Ishikawa (cell line): ENCODE measurements at regions not wholly inside any gene's neighbourhood (a gene's known extent, or its start where the extent isn't known, plus 50 kb on each side); places are given as distances from the start of the nearest gene placed in this dataset.

Experiments used
- CEBPB ChIP-seq: IDR thresholded peaks from 2 replicates; pipeline ENCODE4 v1.6.1; 2012
- CREB1 ChIP-seq: IDR thresholded peaks from 2 replicates; pipeline ENCODE4 v1.6.1; 2012; ENCODE audit warnings: low read depth
- EP300 ChIP-seq: IDR thresholded peaks from 2 replicates; pipeline ENCODE4 v1.6.1; 2012; ENCODE audit warnings: borderline replicate concordance
- MAX ChIP-seq: IDR thresholded peaks from 2 replicates; pipeline ENCODE4 v1.6.1; 2012
- NFIC ChIP-seq: IDR thresholded peaks from 2 replicates; pipeline ENCODE4 v1.6.1; 2012
- RAD21 ChIP-seq: IDR thresholded peaks from 2 replicates; pipeline ENCODE4 v1.6.1; 2012; ENCODE audit warnings: low read depth
- TAF1 ChIP-seq: IDR thresholded peaks from 2 replicates; pipeline ENCODE4 v1.6.1; 2012; ENCODE audit warnings: low read depth, mild to moderate bottlenecking
- TEAD4 ChIP-seq: IDR thresholded peaks from 2 replicates; pipeline ENCODE4 v1.6.1; 2012
- YY1 ChIP-seq: IDR thresholded peaks from 2 replicates; pipeline ENCODE4 v1.6.1; 2012; ENCODE audit warnings: low read depth
- ZBTB7A ChIP-seq: IDR thresholded peaks from 2 replicates; pipeline ENCODE4 v1.6.1; 2012; ENCODE audit warnings: low read depth

GRCh38 chr2:155481141-155481540, 782.6 kb downstream of the KCNJ3 start:
- no peak for TF ChIP-seq CEBPB
- TF ChIP-seq CREB1, result no peak
- TF ChIP-seq RAD21, result no peak
- no peak for TF ChIP-seq EP300
- TF ChIP-seq TEAD4, result no peak
- TF ChIP-seq NFIC, result no peak
- no peak for TF ChIP-seq TAF1
- TF ChIP-seq YY1, result no peak
- TF ChIP-seq ZBTB7A, result no peak
- TF ChIP-seq MAX, result no peak
